ENCODE measurements at regions not wholly inside any gene's neighbourhood (a gene's known extent, or its start where the extent isn't known, plus 50 kb on each side); places are given as distances from the start of the nearest gene placed in this dataset.

- H3K4me3 ChIP-seq (ENCODE audit: insufficient read depth, low read length, poor library complexity, severe bottlenecking), result peak overlapping the region; percentile 19
- H3K9ac ChIP-seq (ENCODE audit: low read length), result peak overlapping the region; percentile 43
- H3K36me3 ChIP-seq (ENCODE audit: low read length), result no peaks in the 10 kb centered on the region
- H3K27ac ChIP-seq (ENCODE audit: low read depth, low read length), result peak overlapping the region; percentile 96
- H4K20me1 ChIP-seq (ENCODE audit: low read depth, low read length), result no peaks in the 10 kb centered on the region
- no peaks in the 10 kb centered on the region for H3K9me3 ChIP-seq (ENCODE audit: insufficient read depth, low read length)
- H3K27me3 ChIP-seq (ENCODE audit: low read length), result no peaks in the 10 kb centered on the region
- no peaks in the 10 kb centered on the region for H3K9me2 ChIP-seq (replicated peaks; ENCODE audit: insufficient read depth, low read length)
- no peaks in the 10 kb centered on the region for H3K79me2 ChIP-seq (ENCODE audit: insufficient read depth, low read length)
- no peak overlapping the region for H2AFZ ChIP-seq (ENCODE audit: low read depth, low read length, severe bottlenecking)
- H3K4me2 ChIP-seq (ENCODE audit: low read depth, low read length, poor library complexity, severe bottlenecking), result peak overlapping the region; percentile 66
- TF ChIP-seq EZH2phosphoT487 (conservative IDR thresholded peaks at IDR 0.05; ENCODE audit: low read length), result no peak
- TF ChIP-seq, protein P1, sequence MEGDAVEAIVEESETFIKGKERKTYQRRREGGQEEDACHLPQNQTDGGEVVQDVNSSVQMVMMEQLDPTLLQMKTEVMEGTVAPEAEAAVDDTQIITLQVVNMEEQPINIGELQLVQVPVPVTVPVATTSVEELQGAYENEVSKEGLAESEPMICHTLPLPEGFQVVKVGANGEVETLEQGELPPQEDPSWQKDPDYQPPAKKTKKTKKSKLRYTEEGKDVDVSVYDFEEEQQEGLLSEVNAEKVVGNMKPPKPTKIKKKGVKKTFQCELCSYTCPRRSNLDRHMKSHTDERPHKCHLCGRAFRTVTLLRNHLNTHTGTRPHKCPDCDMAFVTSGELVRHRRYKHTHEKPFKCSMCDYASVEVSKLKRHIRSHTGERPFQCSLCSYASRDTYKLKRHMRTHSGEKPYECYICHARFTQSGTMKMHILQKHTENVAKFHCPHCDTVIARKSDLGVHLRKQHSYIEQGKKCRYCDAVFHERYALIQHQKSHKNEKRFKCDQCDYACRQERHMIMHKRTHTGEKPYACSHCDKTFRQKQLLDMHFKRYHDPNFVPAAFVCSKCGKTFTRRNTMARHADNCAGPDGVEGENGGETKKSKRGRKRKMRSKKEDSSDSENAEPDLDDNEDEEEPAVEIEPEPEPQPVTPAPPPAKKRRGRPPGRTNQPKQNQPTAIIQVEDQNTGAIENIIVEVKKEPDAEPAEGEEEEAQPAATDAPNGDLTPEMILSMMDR (IDR thresholded peaks at IDR 0.05; ENCODE audit: insufficient read depth, low read length, poor library complexity, severe bottlenecking), result no peak
- H3F3A ChIP-seq (ENCODE audit: insufficient read depth), result peaks cover 25% of the 10 kb centered on the region
Measured at GRCh38 chr20:53707371-53708055, 113.9 kb upstream of the ZNF217 start.

GRCh38 chr20:53706466-53707370 is 113.1 kb upstream of the ZNF217 start:
- no peaks in the 10 kb centered on the region for H3K79me2 ChIP-seq (ENCODE audit: insufficient read depth, low read length)
- H2AFZ ChIP-seq (ENCODE audit: low read depth, low read length, severe bottlenecking), result no peak overlapping the region
- TF ChIP-seq, protein P1 (IDR thresholded peaks at IDR 0.05; ENCODE audit: insufficient read depth, low read length, poor library complexity, severe bottlenecking), result no peak
- no peak for TF ChIP-seq EZH2phosphoT487 (conservative IDR thresholded peaks at IDR 0.05; ENCODE audit: low read length)
- H3K9me2 ChIP-seq (replicated peaks; ENCODE audit: insufficient read depth, low read length), result no peaks in the 10 kb centered on the region
- peak overlapping the region; percentile 96 for H3K27ac ChIP-seq (ENCODE audit: low read depth, low read length)
- no peaks in the 10 kb centered on the region for H3K36me3 ChIP-seq (ENCODE audit: low read length)
- H3K27me3 ChIP-seq (ENCODE audit: low read length), result no peaks in the 10 kb centered on the region
- H3K4me2 ChIP-seq (ENCODE audit: low read depth, low read length, poor library complexity, severe bottlenecking), result peak overlapping the region; percentile 66
- H4K20me1 ChIP-seq (ENCODE audit: low read depth, low read length), result no peaks in the 10 kb centered on the region
- peak overlapping the region; percentile 43 for H3K9ac ChIP-seq (ENCODE audit: low read length)
- H3K9me3 ChIP-seq (ENCODE audit: insufficient read depth, low read length), result no peaks in the 10 kb centered on the region
- H3K4me3 ChIP-seq (ENCODE audit: insufficient read depth, low read length, poor library complexity, severe bottlenecking), result no peak overlapping the region
- peaks cover 25% of the 10 kb centered on the region for H3F3A ChIP-seq (ENCODE audit: insufficient read depth)

- Histone ChIP-seq H3K9me3 (ENCODE audit: insufficient read depth, low read length) (no peaks in the 10 kb centered on the region), H3F3A (ENCODE audit: insufficient read depth) (peaks cover 25% of the 10 kb centered on the region), H3K27me3 (ENCODE audit: low read length) (no peaks in the 10 kb centered on the region), H2AFZ (ENCODE audit: low read depth, low read length, severe bottlenecking) (no peak overlapping the region), H3K4me2 (ENCODE audit: low read depth, low read length, poor library complexity, severe bottlenecking) (peak overlapping the region; percentile 66), H3K9me2 (replicated peaks; ENCODE audit: insufficient read depth, low read length) (no peaks in the 10 kb centered on the region), H4K20me1 (ENCODE audit: low read depth, low read length) (no peaks in the 10 kb centered on the region), H3K27ac (ENCODE audit: low read depth, low read length) (peak overlapping the region; percentile 96), H3K79me2 (ENCODE audit: insufficient read depth, low read length) (no peaks in the 10 kb centered on the region), H3K4me3 (ENCODE audit: insufficient read depth, low read length, poor library complexity, severe bottlenecking) (no peak overlapping the region), H3K9ac (ENCODE audit: low read length) (peak overlapping the region; percentile 43), H3K36me3 (ENCODE audit: low read length) (no peaks in the 10 kb centered on the region)
- no peak for TF ChIP-seq EZH2phosphoT487 (conservative IDR thresholded peaks at IDR 0.05; ENCODE audit: low read length)
- TF ChIP-seq, protein P1 (IDR thresholded peaks at IDR 0.05; ENCODE audit: insufficient read depth, low read length, poor library complexity, severe bottlenecking), result no peak
Measured at GRCh38 chr20:53706008-53706465, 112.4 kb upstream of the ZNF217 start.

All from SU-DHL-6 (cell line).